ENCODE measurements at regions not wholly inside any gene's neighbourhood (a gene's known extent, or its start where the extent isn't known, plus 50 kb on each side); places are given as distances from the start of the nearest gene placed in this dataset.

- Histone ChIP-seq H4K20me1 (ENCODE audit: insufficient read depth, low read length) (no peaks in the 10 kb centered on the region), H3K4me3 (replicated peaks in 1 of 3; ENCODE audit: insufficient read depth in 1 of 3, low read depth in 2 of 3, low read length in 3 of 3) (no peak overlapping the region), H2AFZ (ENCODE audit: low read length) (no peak overlapping the region), H3K9ac (ENCODE audit: insufficient read depth, low read depth, low read length) (no peak overlapping the region), H3K4me2 (ENCODE audit: low read depth, low read length) (no peak overlapping the region), H3K36me3 (replicated peaks in 1 of 2; ENCODE audit: control insufficient read depth in 1 of 2, insufficient read depth in 2 of 2, low read length in 2 of 2) (no peaks in the 10 kb centered on the region), H3K27me3 (ENCODE audit: control insufficient read depth in 1 of 2, insufficient read depth in 2 of 2, low read length in 2 of 2) (no peaks in the 10 kb centered on the region; a peak in 1 of 5 replicates), H3K9me3 (ENCODE audit: low read length) (peaks cover 10% of the 10 kb centered on the region; the same call in 1 of the 2 replicates), H3K27ac (ENCODE audit: extremely low read length, insufficient read depth, low read length) (no peak overlapping the region), H3K4me1 (ENCODE audit: insufficient read depth, low read length) (no peaks in the 10 kb centered on the region), H3K79me2 (ENCODE audit: insufficient read depth, low read length) (no peaks in the 10 kb centered on the region)
- DNase-seq (ENCODE audit: low spot score) (no peak), ATAC-seq (no peak), FAIRE-seq (no peak)
- POLR2A ChIA-PET = no interaction called here
- intact Hi-C loops (cut with micrococcal nuclease; ENCODE audit: unreplicated experiment) (no loop called here), in situ Hi-C loops (cut with HindIII; ENCODE audit: extremely low pct_ligation_motif_present, low pct_unique_long_range_greater_than_20kb) (no loop called here)
- CTCF ChIA-PET (ENCODE audit: low intra/inter-chr PET ratio, low total read pairs) = no interaction called here
- 20% methylated on average over 8 of the region's 8 CpGs for WGBS (ENCODE audit: low lambda C conversion rate)
- no TSS peak for BruUV-seq (replicated peaks)
- TF ChIP-seq ZNF407 (CRISPR knock-in tag; IDR thresholded peaks at IDR 0.05; ENCODE audit: not compliant biosample characterization) (no peak), RORA (CRISPR knock-in tag; IDR thresholded peaks at IDR 0.05) (no peak), NFIC (IDR thresholded peaks at IDR 0.05; ENCODE audit: low read length) (no peak), ARID2 (CRISPR knock-in tag; IDR thresholded peaks at IDR 0.05; ENCODE audit: borderline replicate concordance) (no peak), ZNF891 (CRISPR knock-in tag; IDR thresholded peaks at IDR 0.05) (no peak), LRRFIP1 (CRISPR knock-in tag; conservative IDR thresholded peaks at IDR 0.05) (no peak), ZNF569 (CRISPR knock-in tag; IDR thresholded peaks at IDR 0.05; ENCODE audit: borderline replicate concordance) (no peak), ZNF232 (CRISPR knock-in tag; IDR thresholded peaks at IDR 0.05; ENCODE audit: borderline replicate concordance) (no peak), ZNF503 (CRISPR knock-in tag; IDR thresholded peaks at IDR 0.05) (no peak), ZNF747 (CRISPR knock-in tag; IDR thresholded peaks at IDR 0.05; ENCODE audit: borderline replicate concordance) (no peak)
These were observed 57.7 kb upstream of the AADACL2 start for GRCh38 chr3:151675858-151676615.

Data from HepG2 (cell line).